Panc1 (cell line): ENCODE measurements at regions not wholly inside any gene's neighbourhood (a gene's known extent, or its start where the extent isn't known, plus 50 kb on each side); places are given as distances from the start of the nearest gene placed in this dataset.
A peak's percentile ranks its signal among the peaks of the same experiment; 100 is the strongest.

ENCODE experiments used
- ATAC-seq: fragments of 200-7000 bp; cut with Tn5 transposase; 2 replicates; pipeline ENCODE4 v1.9.1; 2020; ENCODE audit warnings: mild to moderate bottlenecking, moderate library complexity
- BruUV-seq: library from RNA; stranded (reverse); fragments of 400-500 nt; replicated peaks from 2 replicates; lab custom pipeline; 2021; lab: Mats Ljungman, UMichigan
- CTCF ChIA-PET: fragments of 300-600 bp; sonication (Branson Sonifier 250); formaldehyde crosslinking; loops from one replicate; lab custom pipeline; 2022; ENCODE audit warnings: antibody characterized with exemption; lab: Charles Lee
- POLR2A ChIA-PET: fragments of 300-600 bp; sonication (Branson Sonifier 250); formaldehyde crosslinking; loops from one replicate; lab custom pipeline; 2022; ENCODE audit warnings: antibody characterized with exemption; lab: Charles Lee
- DNase-seq: peaks from one replicate; pipeline ENCODE4 v3.0.0-alpha.2; 2010; ENCODE audit warnings: low read depth, low spot score
- H3K27ac ChIP-seq: 2 replicates; pipeline ENCODE4 v1.5.1; 2011; ENCODE audit warnings: mild to moderate bottlenecking, low read length, inconsistent platforms
- H3K27me3 ChIP-seq: fragments of 200-500 bp; sonication (Bioruptor generic); 2 replicates; pipeline ENCODE4 v1.6.0; 2014; ENCODE audit warnings: low read length, inconsistent platforms; ENCODE audit not compliant: control insufficient read depth, insufficient read depth
- H3K36me3 ChIP-seq: fragments of 200-500 bp; sonication (Bioruptor generic); 2 replicates; pipeline ENCODE4 v1.5.1; 2014; ENCODE audit warnings: inconsistent platforms, mild to moderate bottlenecking, low read length, moderate library complexity; ENCODE audit not compliant: control insufficient read depth, insufficient read depth
- H3K4me1 ChIP-seq: 2 replicates; pipeline ENCODE4 v1.5.1; 2011; ENCODE audit warnings: inconsistent platforms, mild to moderate bottlenecking, low read length, moderate library complexity; ENCODE audit not compliant: control insufficient read depth, insufficient read depth
- H3K4me3 ChIP-seq, 2 experiments: 2 replicates each; pipeline ENCODE4 v1.5.1; 2011 to 2012; ENCODE audit warnings: low read depth in 2 of 2, low read length in 2 of 2, mild to moderate bottlenecking in 2 of 2, inconsistent platforms in 1 of 2, moderate library complexity in 1 of 2
- H3K9me3 ChIP-seq: fragments of 200-500 bp; sonication (Bioruptor generic); 2 replicates; pipeline ENCODE4 v1.5.1; 2014; ENCODE audit warnings: low read depth, mild to moderate bottlenecking, inconsistent platforms, low read length, moderate library complexity; ENCODE audit not compliant: control insufficient read depth, insufficient read depth
- CTCF ChIP-seq: fragments of 450-650 bp; IDR thresholded peaks from 2 replicates; pipeline ENCODE4 v1.5.1; 2017; ENCODE audit warnings: mild to moderate bottlenecking
- POLR2AphosphoS5 ChIP-seq: IDR thresholded peaks from 2 replicates; pipeline ENCODE4 v1.6.1; 2012; ENCODE audit warnings: mild to moderate bottlenecking, low read depth, low read length, moderate library complexity
- REST ChIP-seq, 2 experiments: IDR thresholded peaks; 2 replicates each; pipeline ENCODE4 v1.6.1; 2011 to 2012; ENCODE audit warnings: low read depth in 2 of 2, control low read depth in 1 of 2, low read length in 1 of 2, mild to moderate bottlenecking in 1 of 2, moderate library complexity in 1 of 2; ENCODE audit not compliant: insufficient read depth in 1 of 2
- SIN3A ChIP-seq: IDR thresholded peaks from 2 replicates; pipeline ENCODE4 v1.6.1; 2012; ENCODE audit warnings: low read depth, mild to moderate bottlenecking, low read length, moderate library complexity, borderline replicate concordance; ENCODE audit not compliant: insufficient read depth
- TCF7L2 ChIP-seq: IDR thresholded peaks from 2 replicates; pipeline ENCODE4 v1.6.1; 2011; ENCODE audit warnings: mild to moderate bottlenecking, low read depth, low read length, inconsistent platforms
- in situ Hi-C: cut with HindIII; loops from 2 replicates; pipeline ENCODE4 v1.10.0; 2016; ENCODE audit warnings: low sequenced_read_pairs, low pct_unique_long_range_greater_than_20kb
- intact Hi-C: fragments of 100-400 bp; cut with micrococcal nuclease; formaldehyde crosslinking; loops from one replicate; pipeline ENCODE4 v1.10.0; 2022; ENCODE audit not compliant: unreplicated experiment

- H3K9me3 ChIP-seq = peaks cover 3% of the 10 kb centered on the region; the same call in 1 of the 2 replicates
- TF ChIP-seq REST (IDR thresholded peaks at IDR 0.05; ENCODE audit: insufficient read depth in 1 of 2, low read depth in 2 of 2, low read length in 1 of 2) (no peak), TCF7L2 (peak; percentile 88)
- ATAC-seq (no peak), DNase-seq (no peak)
- H3K36me3 ChIP-seq = no peaks in the 10 kb centered on the region
- POLR2A ChIA-PET = no interaction called here
- peak overlapping the region; percentile 78; the same call in 1 of the 2 replicates for H3K27ac ChIP-seq
- no TSS peak for BruUV-seq
- intact Hi-C loops = loop anchor here (5.0 kb wide), 1 partner anchor 528 kb away; the partner anchor contains the start of gene SEMA3C
- in situ Hi-C loops = no loop called here
- no peak overlapping the region for H3K4me3 ChIP-seq
- H3K4me1 ChIP-seq = peaks cover 13% of the 10 kb centered on the region
- no peaks in the 10 kb centered on the region for H3K27me3 ChIP-seq
- CTCF ChIA-PET = interaction anchor here (0.6 kb wide), 1 partner anchor 921 kb away, joined by 3 read pairs; no protein-coding TSS in a partner anchor
Observed at GRCh38 chr7:81445462-81445861, 324.4 kb downstream of the HGF start.

- no peak for TF ChIP-seq POLR2AphosphoS5
- no peak for TF ChIP-seq SIN3A
- TF ChIP-seq TCF7L2 = no peak
- no peak for TF ChIP-seq REST (IDR thresholded peaks at IDR 0.05; ENCODE audit: insufficient read depth in 1 of 2, low read depth in 2 of 2, low read length in 1 of 2)
- TF ChIP-seq CTCF = no peak
- no TSS peak for BruUV-seq
- Histone ChIP-seq H3K4me3 (no peak overlapping the region), H3K27ac (no peak overlapping the region; the same call in 1 of the 2 replicates), H3K36me3 (no peaks in the 10 kb centered on the region), H3K9me3 (peaks cover 3% of the 10 kb centered on the region; the same call in 1 of the 2 replicates), H3K27me3 (no peaks in the 10 kb centered on the region), H3K4me1 (peaks cover 11% of the 10 kb centered on the region)
- no peak for ATAC-seq
- in situ Hi-C loops = no loop called here
- ChIA-PET POLR2A (no interaction called here), CTCF (no interaction called here)
- DNase-seq = no peak
- intact Hi-C loops = no loop called here
Observed at GRCh38 chr7:81441750-81442149, 328.1 kb downstream of the HGF start.
